ENCODE measurements at regions not wholly inside any gene's neighbourhood (a gene's known extent, or its start where the extent isn't known, plus 50 kb on each side); places are given as distances from the start of the nearest gene placed in this dataset.
"Not testable (repeated sequence)": the region's sequence is repeated elsewhere in the genome, so short reads cannot be mapped to it uniquely, and the experiment has no call there.

DNA sequence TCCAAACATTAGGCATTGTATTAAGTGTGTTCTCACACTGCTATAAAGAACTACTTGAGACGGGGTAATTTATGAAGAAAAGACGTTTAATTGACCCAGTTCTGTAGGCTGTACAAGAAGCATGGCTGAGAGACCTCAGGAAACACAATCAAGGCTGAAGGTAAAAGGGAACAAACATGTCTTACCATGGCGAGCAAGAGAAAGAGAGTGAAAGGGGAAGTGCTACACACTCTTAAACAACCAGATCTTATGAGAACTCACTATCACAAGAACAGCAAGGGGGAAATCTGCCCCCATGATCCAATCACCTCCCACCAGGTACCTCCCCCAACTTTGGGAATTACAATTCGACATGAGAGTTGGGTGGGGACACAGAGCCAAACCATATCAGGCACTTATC is 86.6 kb upstream of the TOP1 start:
- DNase-seq: no peak

DNA sequence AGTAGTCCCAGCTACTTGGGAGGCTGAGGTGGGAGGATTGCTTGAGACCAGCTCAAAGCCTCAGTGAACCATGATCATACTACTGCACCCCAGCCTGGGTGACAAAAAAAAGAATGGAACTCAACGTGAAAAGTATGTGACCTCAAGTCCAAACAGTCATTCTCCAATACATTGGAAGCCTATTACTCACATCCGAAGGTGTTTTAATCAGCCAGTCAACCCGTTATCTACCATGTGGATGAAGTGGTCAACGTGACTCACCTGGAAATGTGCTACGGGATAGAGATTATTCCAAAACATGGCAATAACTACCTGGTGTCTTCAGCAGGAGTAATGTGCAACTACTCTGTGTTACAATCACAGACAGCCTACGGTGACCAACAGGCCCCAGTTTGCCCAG is 85.8 kb upstream of the TOP1 start:
- no peak for DNase-seq

DNA sequence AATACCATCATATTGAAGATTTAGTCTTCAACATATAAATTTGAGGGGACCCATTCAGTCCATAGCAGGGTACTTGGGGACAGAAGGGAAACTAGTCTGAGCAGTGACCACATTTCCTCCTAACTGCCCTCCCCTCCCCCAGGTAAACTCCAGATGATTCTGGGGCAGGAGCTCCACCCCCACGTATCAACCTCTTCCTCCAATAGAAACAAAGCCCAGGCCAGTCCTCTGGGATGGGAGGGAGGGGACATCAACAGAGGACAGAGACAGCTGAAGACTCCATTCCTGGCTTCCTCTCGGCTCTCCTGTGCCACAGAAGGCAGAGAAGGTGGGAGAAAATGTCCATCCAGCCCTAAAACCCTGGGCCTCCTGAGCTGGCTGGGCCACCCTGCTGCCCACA is 85.0 kb upstream of the TOP1 start:
- no peak for DNase-seq

DNA sequence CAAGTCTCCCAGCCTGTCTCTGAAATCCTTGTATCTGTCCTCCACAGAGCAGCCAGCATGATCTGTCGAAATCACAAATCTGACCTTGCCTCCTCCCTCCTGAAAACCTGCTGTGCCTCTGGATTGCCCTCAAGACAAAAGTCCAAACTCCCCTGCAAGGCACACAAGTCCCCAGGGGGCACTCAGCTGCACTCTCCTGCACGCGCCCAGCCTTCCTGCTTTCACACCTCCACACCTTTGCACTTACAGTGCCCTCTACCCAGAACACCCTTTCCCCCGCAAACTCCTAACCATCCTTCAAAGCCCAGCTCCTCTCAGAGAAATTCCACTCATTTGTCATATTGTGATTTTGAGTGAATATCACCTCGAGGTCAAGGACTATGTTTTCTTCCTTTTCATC is 83.4 kb upstream of the TOP1 start:
- no peak for DNase-seq

DNA sequence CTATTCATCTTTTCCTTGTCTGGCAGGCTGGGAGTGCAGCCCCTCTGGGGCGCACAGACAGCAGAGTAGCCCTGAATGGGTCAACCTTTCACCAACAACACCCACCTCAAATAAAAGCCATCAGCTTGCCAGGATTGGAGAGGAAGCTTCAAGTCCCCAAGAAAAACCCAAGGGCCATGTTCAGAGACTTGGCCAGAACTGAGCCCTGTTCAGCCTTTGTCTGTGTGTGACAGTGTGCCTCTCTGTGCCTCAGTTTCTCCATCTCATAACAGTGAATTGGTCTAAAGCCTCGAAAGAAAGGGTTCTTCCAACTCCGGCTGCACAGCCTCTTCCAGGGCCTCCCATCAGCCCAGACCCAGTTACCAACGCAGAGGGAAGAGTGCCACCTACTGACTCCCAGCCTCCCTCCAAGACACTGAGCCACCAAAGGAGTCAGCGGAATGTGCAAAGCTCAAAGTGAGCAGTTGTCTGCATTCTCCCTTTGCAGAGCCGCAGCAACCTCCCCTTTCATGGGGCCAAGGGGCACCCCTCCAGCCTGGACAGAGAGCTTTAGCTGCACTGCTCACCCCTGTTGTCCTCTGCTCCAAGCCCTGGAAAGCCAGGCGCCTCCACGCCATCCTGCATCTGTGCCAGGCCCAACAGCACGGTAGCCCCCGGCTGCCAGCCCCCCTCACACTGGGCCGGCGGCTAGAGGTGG is 82.7 kb upstream of the TOP1 start:
- peak; percentile 70 for DNase-seq

DNA sequence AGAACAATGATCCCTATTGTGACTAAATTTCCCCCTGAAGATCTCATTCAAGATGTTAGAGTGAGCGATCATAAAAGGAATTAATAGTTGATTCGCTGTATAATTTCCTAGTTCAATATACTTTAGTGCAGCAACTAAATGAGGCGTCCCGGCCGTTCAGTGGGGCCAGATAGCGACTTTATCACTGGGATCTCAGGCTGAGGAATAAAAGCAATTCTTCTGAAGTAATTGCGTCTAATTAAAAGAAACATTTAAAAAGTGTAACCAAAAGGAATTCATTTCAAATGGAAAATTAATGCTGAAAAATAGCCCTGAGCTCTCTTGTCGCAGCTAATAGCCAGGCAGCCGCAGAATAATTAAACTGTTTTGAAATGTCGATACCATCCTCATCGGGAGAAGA is 82.2 kb upstream of the TOP1 start:
- DNase-seq: no peak

DNA sequence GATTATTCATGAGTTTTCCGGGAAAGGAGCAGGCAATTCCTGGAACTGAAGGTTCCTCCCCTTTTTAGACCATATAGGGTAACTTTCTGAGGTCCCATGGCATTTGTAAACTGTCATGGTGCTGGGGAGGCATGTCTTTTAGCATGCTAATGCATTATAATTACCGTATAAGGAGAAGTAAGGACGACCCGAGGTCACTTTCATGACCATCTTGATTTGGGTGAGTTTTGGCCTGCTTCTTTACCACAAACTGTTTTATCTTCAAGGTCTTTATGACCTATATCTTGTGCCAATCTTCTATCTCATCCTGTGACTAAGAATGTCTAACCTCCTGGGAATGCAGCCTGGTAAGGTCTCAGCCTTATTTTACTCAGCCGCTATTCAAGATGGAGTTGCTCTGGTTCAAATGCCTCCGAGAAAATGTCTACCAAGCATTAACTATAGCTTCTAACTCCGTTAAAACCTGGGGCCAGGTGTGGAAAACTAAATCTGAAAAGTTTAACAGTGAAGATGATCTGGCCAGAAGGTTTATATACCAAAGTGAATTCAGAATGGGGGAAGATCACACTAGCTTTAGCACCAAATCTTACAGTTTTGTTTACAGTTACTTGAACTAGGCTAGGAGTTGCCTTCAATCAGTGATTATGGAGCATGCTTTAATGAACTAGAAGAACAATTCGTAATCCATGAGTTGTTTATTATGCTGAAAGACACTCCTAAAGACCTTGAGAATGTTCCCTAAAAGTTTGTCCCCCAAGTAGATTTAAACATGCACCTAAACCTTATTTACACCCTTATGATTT is 80.0 kb upstream of the TOP1 start:
- DNase-seq: no peak

DNA sequence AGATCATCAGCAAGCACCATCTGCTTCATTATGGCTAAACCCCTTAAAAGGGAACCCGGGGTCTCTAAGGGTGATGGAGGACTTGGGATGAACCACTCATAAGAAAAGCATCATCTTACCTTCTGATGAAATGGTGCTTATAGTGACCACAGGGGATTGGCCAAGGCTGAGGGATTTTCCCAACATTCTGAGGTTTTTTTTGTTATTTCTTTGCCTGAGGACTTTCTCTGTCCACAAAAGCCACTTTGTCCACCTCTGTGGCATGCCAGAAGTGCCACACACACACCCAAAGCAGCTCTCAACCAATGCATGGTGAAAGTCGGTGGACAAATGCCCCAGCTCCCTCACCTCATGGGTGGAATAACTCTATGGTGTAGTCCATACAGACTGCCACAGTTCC is 79.3 kb upstream of the TOP1 start:
- no peak for DNase-seq

DNA sequence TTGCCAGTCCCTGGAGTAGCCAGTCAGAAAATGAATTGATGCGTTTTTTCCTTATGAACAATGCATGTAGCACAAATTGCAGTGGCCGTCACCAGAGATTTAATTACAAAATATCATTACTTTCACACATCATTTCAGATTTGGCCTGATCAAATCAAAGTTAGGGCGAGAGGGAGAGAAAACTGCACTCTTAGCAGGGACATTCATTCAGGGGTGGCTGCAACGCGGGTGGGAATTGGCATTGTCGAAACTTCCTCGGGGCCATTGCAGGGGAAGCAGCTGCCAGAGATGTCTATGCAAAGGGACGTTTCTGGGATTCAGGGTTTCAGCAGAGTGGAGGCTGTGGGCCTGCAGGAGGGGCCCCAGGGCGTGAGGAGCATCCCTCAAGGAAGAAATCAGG is 76.5 kb upstream of the TOP1 start:
- DNase-seq: no peak

DNA sequence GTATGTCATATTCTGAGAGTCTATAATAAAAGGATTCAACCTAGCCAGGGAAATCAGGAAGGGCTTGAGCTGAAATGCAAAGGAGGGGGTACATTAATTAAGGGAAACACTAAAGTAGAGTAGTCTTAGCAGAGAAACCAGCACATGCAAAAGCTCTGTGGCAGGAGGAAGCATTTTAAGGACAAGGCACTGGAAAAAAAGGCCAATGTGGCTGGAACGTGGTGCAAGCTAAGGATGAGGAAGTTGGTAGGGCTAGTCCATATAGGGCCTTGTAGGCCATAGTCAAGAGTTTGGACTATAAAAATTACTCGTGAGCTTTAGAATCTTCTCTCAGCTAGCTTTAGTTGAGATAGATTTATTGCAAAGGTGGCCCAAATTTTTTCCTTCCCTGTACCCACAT is 75.2 kb upstream of the TOP1 start:
- DNase-seq: no peak

DNA sequence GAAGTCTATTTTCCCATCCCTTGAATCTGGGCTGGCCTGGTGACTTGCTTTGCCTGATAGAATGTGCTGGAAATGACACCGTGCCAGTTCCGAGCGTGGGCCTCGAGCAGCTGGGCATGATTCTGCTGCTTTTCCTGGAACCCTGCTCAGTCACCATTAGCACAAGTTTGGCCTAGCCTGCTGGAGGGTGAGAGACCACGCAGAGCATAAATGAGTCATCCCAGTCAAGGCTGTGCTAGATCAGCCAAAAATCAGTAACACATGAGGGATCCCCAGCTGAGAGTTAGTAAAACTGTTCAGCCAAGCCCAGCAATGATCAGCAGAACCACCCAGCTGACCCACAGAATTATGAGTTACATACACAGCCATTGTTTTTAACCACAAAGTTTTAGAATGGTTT is 74.8 kb upstream of the TOP1 start:
- DNase-seq: no peak

DNA sequence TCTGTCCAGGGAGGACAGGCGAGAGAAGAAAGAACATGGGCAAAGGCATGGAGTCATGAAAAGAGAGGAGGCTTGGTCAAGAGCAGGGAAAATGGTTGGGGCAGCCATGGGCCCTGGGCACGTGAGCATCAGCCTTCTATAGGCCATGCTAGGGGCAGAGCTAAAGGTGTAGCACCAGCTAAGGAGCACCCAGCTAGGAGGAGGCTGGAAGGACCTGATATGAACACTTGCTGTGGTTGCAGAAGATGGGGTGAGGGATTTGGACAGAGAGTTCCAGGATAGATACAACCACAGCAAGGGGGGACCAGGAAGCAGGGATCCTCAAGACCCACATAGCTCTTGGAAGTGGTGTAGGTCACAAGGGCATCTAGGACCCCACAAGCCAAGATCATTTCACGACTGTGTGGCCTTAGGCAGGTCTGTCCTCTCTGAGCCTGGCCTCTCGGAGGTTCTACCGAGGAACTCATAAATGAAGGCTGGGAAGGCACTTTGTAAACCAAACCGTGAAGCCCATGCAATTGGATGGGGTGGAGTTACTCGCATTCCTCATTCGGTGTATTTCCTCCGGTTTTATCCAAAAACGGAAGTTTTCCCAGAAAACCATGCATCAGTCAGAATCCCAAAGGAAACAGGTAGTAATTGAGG is 74.0 kb upstream of the TOP1 start:
- DNase-seq: no peak

DNA sequence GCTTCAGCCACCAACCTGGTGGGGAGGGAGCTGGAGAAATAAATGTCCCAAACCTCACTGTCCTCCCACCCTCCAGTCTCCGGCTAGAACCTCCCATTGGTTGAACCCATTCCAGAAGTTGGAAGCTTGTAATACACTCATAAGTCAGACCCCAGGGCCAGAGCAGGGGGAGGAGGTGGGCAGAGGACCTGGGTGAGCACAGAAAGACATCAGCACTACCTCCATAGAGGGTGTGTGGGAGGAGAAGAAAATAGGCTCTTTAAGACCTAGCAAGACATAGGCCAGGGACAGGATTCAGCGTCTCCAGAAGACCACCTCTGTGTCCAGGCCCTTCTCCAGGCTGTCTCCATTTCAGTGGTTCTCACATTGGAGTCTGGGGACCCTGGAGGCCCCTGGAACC is 73.3 kb upstream of the TOP1 start:
- DNase-seq: no peak

DNA sequence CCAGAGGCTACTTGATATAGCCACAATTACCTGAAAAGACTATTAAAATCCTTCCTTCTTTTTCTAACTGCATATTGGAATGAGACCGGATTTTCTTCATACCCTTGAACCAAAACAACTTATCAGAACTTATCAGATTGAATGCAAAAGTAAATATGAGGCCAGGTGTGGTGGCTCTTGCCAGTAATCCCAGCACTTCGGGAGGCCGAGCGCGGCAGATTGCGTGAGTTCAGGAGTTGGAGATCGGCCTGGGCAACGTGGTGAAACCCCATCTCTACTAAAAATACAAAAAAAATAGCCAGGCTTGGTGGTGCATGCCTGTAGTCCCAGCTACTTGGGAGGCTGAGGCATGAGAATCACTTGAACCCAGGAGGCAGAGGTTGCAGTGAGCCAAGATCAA is 72.8 kb upstream of the TOP1 start:
- DNase-seq: not testable (repeated sequence)

DNA sequence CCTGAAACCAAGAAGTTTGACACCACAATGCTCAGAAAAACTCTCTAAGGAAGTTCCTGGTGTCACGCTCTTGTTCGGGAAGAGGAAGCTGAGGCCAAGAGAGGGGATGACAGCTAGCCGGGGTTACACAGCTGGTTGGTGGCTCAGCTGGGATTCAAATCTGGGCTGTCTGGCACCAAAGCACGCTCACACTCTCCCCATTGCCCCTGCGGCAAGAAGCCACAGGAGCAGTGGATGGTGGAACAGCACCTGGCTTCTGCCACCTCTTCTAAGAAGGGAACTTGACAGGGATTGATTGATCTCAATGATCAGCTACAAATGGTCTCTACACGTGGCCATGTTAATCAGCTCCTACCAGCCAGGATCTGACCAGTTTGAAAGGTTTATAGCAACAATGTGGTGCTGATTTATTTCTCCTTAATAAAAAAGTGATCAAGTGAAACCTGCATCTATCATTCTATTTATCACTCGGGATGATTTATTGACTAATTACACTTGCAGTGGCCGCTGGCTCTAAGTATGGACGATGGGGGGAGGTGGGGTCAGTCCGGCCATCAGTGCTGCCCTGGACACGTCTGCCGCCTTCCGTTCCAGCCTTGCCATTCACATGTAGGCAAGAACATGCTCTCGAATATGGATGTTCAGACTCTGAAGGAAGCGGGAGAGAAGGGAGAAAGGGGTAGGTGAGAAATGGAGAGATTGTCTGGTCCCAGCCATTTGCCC is 71.9 kb upstream of the TOP1 start:
- DNase-seq: no peak

DNA sequence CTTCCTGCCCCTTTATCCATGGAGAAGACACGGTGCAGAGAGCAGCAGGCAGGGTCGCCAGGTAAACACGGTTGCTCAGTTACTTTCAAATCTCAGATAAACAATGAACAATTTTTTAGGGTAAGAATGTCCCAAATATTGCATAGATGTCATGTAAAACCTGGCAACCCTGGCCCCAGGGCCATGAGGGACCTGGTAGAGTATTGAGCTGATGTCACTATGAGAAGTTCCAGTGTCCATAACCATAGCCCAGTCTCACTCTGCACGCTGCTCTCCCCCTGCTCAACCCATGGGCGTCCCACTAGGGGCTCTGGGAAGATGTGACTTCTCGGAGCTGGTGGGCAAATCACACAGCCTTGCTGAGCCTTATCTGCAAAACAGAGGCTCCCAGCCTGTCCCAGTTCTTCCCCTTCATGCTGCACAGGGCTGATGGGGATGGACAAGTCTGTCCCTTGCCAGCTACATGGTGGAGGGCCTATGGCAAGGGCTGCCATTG is 71.3 kb upstream of the TOP1 start:
- no peak for DNase-seq

DNA sequence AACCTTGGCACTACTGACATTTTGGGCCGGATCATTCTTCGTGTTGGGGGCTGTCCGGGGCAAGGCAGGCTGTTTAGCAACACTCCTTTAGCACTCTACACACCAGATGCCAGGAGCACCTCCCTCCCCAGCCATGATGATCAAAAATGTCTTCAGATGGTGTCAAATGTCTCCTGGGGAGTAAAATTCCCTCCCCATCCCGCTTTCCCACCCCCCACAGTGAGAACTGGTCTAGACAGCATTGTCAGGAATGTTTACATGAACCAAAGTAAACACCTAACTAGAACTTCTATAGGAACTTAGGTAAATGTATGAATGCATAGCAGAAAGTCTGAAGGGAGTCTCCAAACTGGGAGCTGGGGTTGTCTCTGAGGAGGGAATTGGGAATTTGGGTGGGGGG is 70.0 kb upstream of the TOP1 start:
- DNase-seq: no peak

DNA sequence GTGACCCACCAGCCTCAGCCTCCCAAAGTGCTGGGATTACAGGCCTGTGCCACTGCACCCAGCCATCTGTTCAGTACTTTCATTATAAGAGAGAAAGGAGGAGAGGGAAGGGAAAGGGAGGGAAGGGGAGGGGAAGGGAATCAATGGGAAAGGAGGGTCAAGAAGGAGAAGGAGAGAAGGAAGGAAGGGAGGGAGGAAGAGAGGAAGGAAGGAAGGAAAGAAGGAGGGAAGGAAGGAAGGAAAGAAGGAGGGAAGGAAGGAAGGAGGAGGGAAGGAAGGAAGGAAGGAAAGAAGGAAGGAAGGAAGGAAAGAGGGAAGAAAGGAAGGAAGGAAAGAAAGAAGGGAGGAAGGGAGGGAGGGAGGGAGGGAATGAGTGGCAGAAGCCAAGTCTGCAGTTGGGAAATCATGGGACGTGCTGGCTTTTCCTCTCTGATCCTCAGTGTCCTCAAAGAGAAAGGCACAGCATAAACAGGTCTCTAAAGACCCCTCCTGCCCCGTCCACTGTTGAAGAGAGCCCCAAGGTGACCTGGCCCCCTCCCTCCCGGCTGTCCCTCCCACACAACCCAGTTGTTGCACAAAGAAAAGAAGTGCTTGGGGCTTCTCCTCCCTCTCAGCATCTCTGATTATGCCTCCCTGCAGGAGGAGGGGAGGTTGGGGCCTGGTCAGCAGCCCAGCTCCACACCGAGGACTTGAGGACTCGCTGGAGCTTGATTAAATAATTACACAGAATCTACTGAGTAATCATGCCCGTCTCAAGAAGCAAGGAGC is 69.1 kb upstream of the TOP1 start:
- no peak for DNase-seq

DNA sequence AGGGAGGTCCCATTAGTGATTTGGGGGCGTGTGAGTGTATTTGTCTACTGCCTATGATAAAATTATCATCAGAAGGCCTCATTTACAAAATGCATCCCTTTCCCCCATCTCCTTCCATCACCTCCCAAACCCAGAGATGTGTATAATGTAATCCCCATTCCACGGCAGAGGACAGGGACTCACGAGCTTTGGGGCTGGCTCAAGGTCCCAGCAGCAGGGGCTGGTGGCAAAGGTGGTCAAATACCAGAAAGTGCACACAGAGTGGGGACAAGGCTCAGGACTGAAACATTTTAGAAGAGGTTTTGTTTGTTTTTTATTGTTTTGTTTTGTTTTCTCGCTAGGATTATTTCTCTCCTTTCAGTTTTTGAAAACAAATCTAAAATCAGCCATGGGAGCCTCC is 68.5 kb upstream of the TOP1 start:
- DNase-seq: no peak

DNA sequence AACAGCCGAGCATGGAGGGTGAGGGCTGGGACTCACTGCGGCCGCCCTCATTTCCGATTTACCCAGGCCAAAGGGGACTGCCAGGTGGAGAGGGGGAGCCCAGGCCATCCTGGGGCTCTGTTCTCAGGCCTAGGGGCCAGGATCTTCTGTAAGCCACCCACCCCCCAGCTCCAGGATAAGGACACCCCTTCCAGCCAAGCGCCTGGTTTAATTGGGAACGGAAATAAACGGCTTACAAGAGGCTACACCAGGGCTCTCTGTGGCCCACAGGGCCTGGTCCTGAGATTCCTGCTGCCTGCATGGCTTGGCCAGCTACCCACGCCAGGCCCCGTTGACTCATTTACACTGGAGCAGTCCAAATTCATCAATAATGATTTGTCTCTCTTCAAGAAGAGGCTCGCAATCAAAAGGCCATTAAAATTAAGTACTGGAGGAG is 68.1 kb upstream of the TOP1 start:
- no peak for DNase-seq

DNA sequence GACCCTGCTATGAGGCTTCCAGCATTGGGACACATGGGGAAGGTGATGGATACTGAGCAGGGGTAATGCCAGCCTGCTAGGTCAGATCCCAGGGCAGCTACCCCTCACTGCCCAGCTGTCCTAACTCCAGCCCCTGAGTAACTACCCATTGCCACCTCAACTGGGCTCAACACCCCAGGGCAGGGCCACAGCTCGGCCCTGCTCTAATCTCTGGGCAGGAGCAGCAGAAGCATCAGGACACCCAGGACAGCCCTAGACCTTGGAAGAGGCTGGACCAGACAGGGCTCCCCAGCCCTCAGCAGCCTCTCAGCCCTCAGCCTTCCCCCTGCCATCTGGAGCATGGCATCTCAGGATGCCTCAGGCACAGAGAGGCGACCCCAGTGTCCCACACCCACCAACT is 67.4 kb upstream of the TOP1 start:
- no peak for DNase-seq

Data from 8988T (cell line).